ENCODE measurements at regions not wholly inside any gene's neighbourhood (a gene's known extent, or its start where the extent isn't known, plus 50 kb on each side); places are given as distances from the start of the nearest gene placed in this dataset.

DNA sequence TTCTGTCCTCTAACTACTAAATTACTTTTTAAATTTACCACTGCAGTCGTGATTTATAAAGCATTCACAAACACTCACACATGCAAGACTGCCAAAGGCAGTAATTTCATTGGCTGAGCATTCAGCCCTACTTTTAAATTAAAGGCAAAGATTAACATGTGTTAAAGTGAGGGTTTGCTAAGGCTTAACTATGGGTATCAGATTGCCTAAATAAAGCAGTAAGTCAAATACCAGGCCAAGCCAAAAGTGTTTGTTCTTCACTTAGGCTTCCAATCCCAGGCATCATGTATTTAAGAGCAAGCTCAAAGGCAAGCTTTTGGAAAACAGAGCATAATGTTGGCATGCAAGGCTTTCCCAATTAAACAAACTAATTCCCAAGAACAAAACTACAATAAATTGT is 187.3 kb downstream of the SUCNR1 start:
- Histone ChIP-seq H3K56ac (ENCODE audit: insufficient read length, low read depth, low read length) (no peak overlapping the region), H3K23ac (ENCODE audit: insufficient read length, low read depth, low read length) (no peak overlapping the region), H3K27ac (ENCODE audit: insufficient read length, low read depth, low read length) (no peak overlapping the region), H2BK12ac (ENCODE audit: insufficient read length, low read depth, low read length) (no peak overlapping the region), H3T11ph (ENCODE audit: low read length) (no peak overlapping the region), H3K4me1 (ENCODE audit: insufficient read depth, low read length) (no peaks in the 10 kb centered on the region), H3K9me3 (ENCODE audit: control insufficient read depth, low read depth, low read length) (no peaks in the 10 kb centered on the region), H2AFZ (ENCODE audit: low read length) (peak overlapping the region; percentile 18), H4K8ac (replicated peaks; ENCODE audit: insufficient read length, low read depth, low read length) (no peak overlapping the region), H3K18ac (ENCODE audit: insufficient read length, low read depth, low read length) (no peak overlapping the region), H3K27me3 (ENCODE audit: insufficient read depth, low read length) (no peaks in the 10 kb centered on the region), H4K20me1 (ENCODE audit: control insufficient read depth, insufficient read depth, insufficient read length) (no peaks in the 10 kb centered on the region), H2BK15ac (ENCODE audit: low read depth, low read length) (no peak overlapping the region), H4K91ac (ENCODE audit: insufficient read length, low read depth, low read length) (no peak overlapping the region), H2BK120ac (ENCODE audit: low read depth, low read length, poor library complexity, severe bottlenecking) (no peak overlapping the region), H3K23me2 (ENCODE audit: insufficient read length, low read depth, low read length, poor library complexity, severe bottlenecking) (no peaks in the 10 kb centered on the region), H4K5ac (ENCODE audit: insufficient read length, low read depth, low read length) (no peak overlapping the region), H3K9ac (ENCODE audit: extremely low read depth, insufficient read length, low read length) (no peak overlapping the region), H3K4ac (ENCODE audit: low read depth, low read length) (no peak overlapping the region), H3K79me1 (ENCODE audit: insufficient read depth, low read depth, low read length, poor library complexity, severe bottlenecking) (no peaks in the 10 kb centered on the region), H2AK5ac (ENCODE audit: insufficient read length, low read length) (no peak overlapping the region), H3K79me2 (ENCODE audit: insufficient read depth, low read length) (no peaks in the 10 kb centered on the region), H3K14ac (ENCODE audit: insufficient read depth, low read length) (no peak overlapping the region), H2BK20ac (ENCODE audit: low read depth, low read length, poor library complexity, severe bottlenecking) (no peak overlapping the region), H2BK5ac (ENCODE audit: insufficient read length, low read length) (no peak overlapping the region), H3K4me2 (ENCODE audit: insufficient read depth, insufficient read length, low read length) (no peak overlapping the region)
- Mint-ChIP-seq H3K27ac (peak overlapping the region in 1 of 3 experiments; percentile 55; a peak in 1 of 7 replicates), H3K9me3 (no peaks in the 10 kb centered on the region), H3K36me3 (ENCODE audit: insufficient read depth in 1 of 3, low read depth in 3 of 3) (no peaks in the 10 kb centered on the region), H3K27me3 (ENCODE audit: low read depth) (no peaks in the 10 kb centered on the region), H3K4me3 (no peak overlapping the region), H3K4me1 (peaks cover 4 to 11% of the 10 kb centered on the region in 2 experiments; a peak in 3 of 4 replicates)
- DNase-seq: no peak
- no CpG with 5 or more reads among the region's 1 CpG for WGBS (ENCODE audit: extremely low coverage, insufficient read length, low lambda C conversion rate)
- TF ChIP-seq, protein P1, sequence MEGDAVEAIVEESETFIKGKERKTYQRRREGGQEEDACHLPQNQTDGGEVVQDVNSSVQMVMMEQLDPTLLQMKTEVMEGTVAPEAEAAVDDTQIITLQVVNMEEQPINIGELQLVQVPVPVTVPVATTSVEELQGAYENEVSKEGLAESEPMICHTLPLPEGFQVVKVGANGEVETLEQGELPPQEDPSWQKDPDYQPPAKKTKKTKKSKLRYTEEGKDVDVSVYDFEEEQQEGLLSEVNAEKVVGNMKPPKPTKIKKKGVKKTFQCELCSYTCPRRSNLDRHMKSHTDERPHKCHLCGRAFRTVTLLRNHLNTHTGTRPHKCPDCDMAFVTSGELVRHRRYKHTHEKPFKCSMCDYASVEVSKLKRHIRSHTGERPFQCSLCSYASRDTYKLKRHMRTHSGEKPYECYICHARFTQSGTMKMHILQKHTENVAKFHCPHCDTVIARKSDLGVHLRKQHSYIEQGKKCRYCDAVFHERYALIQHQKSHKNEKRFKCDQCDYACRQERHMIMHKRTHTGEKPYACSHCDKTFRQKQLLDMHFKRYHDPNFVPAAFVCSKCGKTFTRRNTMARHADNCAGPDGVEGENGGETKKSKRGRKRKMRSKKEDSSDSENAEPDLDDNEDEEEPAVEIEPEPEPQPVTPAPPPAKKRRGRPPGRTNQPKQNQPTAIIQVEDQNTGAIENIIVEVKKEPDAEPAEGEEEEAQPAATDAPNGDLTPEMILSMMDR (conservative IDR thresholded peaks at IDR 0.05): no peak

Data from H9 (cell line).